ENCODE measurements at regions not wholly inside any gene's neighbourhood (a gene's known extent, or its start where the extent isn't known, plus 50 kb on each side); places are given as distances from the start of the nearest gene placed in this dataset.
"Not testable (repeated sequence)": the region's sequence is repeated elsewhere in the genome, so short reads cannot be mapped to it uniquely, and the experiment has no call there.

DNA sequence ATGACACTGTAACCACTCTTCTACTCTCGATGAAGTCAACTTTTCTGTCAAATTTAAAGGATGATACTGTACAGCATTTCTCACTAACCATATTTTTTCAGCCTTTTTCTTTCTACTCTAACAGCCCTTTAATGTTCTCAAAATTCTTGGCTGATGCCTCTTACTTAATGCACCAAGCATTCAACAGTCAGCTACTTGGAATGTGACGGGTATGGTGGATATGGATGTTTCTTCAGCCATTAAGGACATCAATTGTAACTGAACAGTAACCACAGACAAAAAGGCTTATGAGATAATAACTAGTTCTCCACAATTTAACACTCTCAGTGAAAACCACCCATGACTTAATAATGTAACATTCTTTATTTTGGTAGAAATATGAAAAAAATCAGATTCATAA is 467.2 kb upstream of the ZNF337 start:
- no peaks in the 10 kb centered on the region for H3K79me1 ChIP-seq (replicated peaks; ENCODE audit: low read length, poor library complexity, severe bottlenecking)
- no peak overlapping the region for H3K4ac ChIP-seq (ENCODE audit: low read depth in 1 of 2, low read length in 2 of 2)
- no peak overlapping the region for H3K4me2 ChIP-seq (ENCODE audit: low read length, poor library complexity, severe bottlenecking)
- DNase-seq, result peak; percentile 72
- H3K9me3 ChIP-seq (ENCODE audit: control insufficient read depth, low read length), result no peaks in the 10 kb centered on the region
- H3K9ac ChIP-seq (ENCODE audit: low read length), result no peak overlapping the region
- H4K91ac ChIP-seq (ENCODE audit: low read length), result no peak overlapping the region
- no peaks in the 10 kb centered on the region for H3K36me3 ChIP-seq (ENCODE audit: control insufficient read depth in 1 of 2, insufficient read depth in 2 of 2, low read depth in 1 of 2, low read length in 2 of 2)
- H4K8ac ChIP-seq (ENCODE audit: low read length), result no peak overlapping the region
- peaks cover 5% of the 10 kb centered on the region for H3K4me1 ChIP-seq (ENCODE audit: control insufficient read depth, insufficient read depth, low read depth, low read length)
- H3K27ac ChIP-seq (ENCODE audit: low read length, poor library complexity, severe bottlenecking), result no peak overlapping the region
- H2AK5ac ChIP-seq (ENCODE audit: low read length, severe bottlenecking), result no peak overlapping the region
- WGBS, result 5% methylated on average over 1 of the region's 2 CpGs
- H3K27me3 ChIP-seq (ENCODE audit: control insufficient read depth in 1 of 2, insufficient read depth in 1 of 2, low read length in 2 of 2), result no peaks in the 10 kb centered on the region
- no peak overlapping the region for H2BK5ac ChIP-seq (ENCODE audit: low read depth, low read length, poor library complexity, severe bottlenecking)
- H2AFZ ChIP-seq (ENCODE audit: low read depth, low read length), result no peak overlapping the region
- no peak overlapping the region for H2BK15ac ChIP-seq (ENCODE audit: low read depth, poor library complexity, severe bottlenecking)
- no peak overlapping the region for H3K18ac ChIP-seq (ENCODE audit: low read depth in 1 of 2, low read length in 2 of 2)
- no peak overlapping the region for H2BK12ac ChIP-seq (ENCODE audit: low read length in 2 of 2)
- no peak overlapping the region for H3K4me3 ChIP-seq (ENCODE audit: insufficient read depth in 1 of 2, low read depth in 1 of 2, low read length in 2 of 2)
- H3K14ac ChIP-seq (ENCODE audit: low read length in 2 of 2), result no peak overlapping the region
- no peak overlapping the region for H2BK120ac ChIP-seq (ENCODE audit: low read depth, low read length)
- H3K23ac ChIP-seq (ENCODE audit: low read length in 2 of 2), result no peak overlapping the region

DNA sequence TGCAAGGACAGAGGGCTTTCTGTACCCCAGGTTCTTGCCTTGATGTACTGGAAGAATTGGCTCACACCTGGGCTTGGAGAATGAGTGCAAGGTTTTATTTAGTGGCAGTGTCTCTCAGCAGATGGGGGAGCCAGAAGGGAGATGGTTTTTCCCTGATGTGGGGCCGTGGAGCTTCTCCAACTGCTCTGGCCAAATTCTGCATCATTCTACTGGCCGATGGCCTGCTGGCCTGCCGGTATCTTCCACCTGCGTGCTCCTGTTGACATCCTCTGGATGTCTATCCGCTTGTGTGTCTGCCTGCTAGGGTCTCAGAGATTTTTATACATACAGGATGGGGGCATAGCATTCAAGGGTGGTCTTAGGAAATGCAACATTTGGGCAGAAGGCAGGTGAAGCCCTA is 466.5 kb upstream of the ZNF337 start:
- not testable (repeated sequence) for H3K4me2 ChIP-seq (ENCODE audit: low read length, poor library complexity, severe bottlenecking); H3K18ac ChIP-seq (ENCODE audit: low read depth in 1 of 2, low read length in 2 of 2)
- peak overlapping the region; percentile 50 for H2BK5ac ChIP-seq (ENCODE audit: low read depth, low read length, poor library complexity, severe bottlenecking)

DNA sequence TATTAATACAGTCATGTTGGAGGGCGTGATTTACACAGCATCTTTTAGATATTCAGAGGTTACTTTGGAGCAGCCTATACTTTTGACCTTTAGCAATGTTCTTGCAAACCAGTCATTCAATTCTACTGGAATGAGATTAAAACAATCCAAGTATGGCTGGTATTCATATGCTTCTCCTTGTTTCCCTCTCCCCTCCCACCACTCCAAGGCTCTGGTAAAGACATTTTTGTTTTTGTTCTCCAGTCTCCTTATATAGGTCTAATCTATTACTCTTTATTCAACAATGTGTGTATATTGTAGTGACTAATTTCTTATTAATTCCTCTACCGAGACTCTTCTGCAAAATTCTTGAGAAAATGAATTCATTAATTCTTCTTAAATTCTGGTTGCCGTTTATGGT is 465.1 kb upstream of the ZNF337 start:
- H3K14ac ChIP-seq (ENCODE audit: low read length in 2 of 2); H3K4me1 ChIP-seq (ENCODE audit: control insufficient read depth, insufficient read depth, low read depth, low read length); H3K9ac ChIP-seq (ENCODE audit: low read length); H2BK15ac ChIP-seq (ENCODE audit: low read depth, poor library complexity, severe bottlenecking); H3K36me3 ChIP-seq (ENCODE audit: control insufficient read depth in 1 of 2, insufficient read depth in 2 of 2, low read depth in 1 of 2, low read length in 2 of 2); H2BK5ac ChIP-seq (ENCODE audit: low read depth, low read length, poor library complexity, severe bottlenecking); H4K8ac ChIP-seq (ENCODE audit: low read length); H3K18ac ChIP-seq (ENCODE audit: low read depth in 1 of 2, low read length in 2 of 2); H3K27me3 ChIP-seq (ENCODE audit: control insufficient read depth in 1 of 2, insufficient read depth in 1 of 2, low read length in 2 of 2); H3K79me1 ChIP-seq (replicated peaks; ENCODE audit: low read length, poor library complexity, severe bottlenecking); H2BK12ac ChIP-seq (ENCODE audit: low read length in 2 of 2); H4K91ac ChIP-seq (ENCODE audit: low read length); H2BK120ac ChIP-seq (ENCODE audit: low read depth, low read length); H3K4ac ChIP-seq (ENCODE audit: low read depth in 1 of 2, low read length in 2 of 2); H3K9me3 ChIP-seq (ENCODE audit: control insufficient read depth, low read length); H2AFZ ChIP-seq (ENCODE audit: low read depth, low read length); H2AK5ac ChIP-seq (ENCODE audit: low read length, severe bottlenecking); H3K4me2 ChIP-seq (ENCODE audit: low read length, poor library complexity, severe bottlenecking); H3K23ac ChIP-seq (ENCODE audit: low read length in 2 of 2); H3K4me3 ChIP-seq (ENCODE audit: insufficient read depth in 1 of 2, low read depth in 1 of 2, low read length in 2 of 2); DNase-seq; H3K27ac ChIP-seq (ENCODE audit: low read length, poor library complexity, severe bottlenecking): not testable (repeated sequence)
- WGBS, result no CpG with 5 or more reads among the region's 3 CpGs

More for the DNA sequence above, 466.5 kb upstream of the ZNF337 start:
- not testable (repeated sequence) for H3K4ac ChIP-seq (ENCODE audit: low read depth in 1 of 2, low read length in 2 of 2); H3K23ac ChIP-seq (ENCODE audit: low read length in 2 of 2); H3K4me1 ChIP-seq (ENCODE audit: control insufficient read depth, insufficient read depth, low read depth, low read length); H3K4me3 ChIP-seq (ENCODE audit: insufficient read depth in 1 of 2, low read depth in 1 of 2, low read length in 2 of 2); H3K9ac ChIP-seq (ENCODE audit: low read length); H3K36me3 ChIP-seq (ENCODE audit: control insufficient read depth in 1 of 2, insufficient read depth in 2 of 2, low read depth in 1 of 2, low read length in 2 of 2); H2AFZ ChIP-seq (ENCODE audit: low read depth, low read length); DNase-seq; H3K79me1 ChIP-seq (replicated peaks; ENCODE audit: low read length, poor library complexity, severe bottlenecking); H3K9me3 ChIP-seq (ENCODE audit: control insufficient read depth, low read length); H3K27me3 ChIP-seq (ENCODE audit: control insufficient read depth in 1 of 2, insufficient read depth in 1 of 2, low read length in 2 of 2); H4K8ac ChIP-seq (ENCODE audit: low read length); H2BK15ac ChIP-seq (ENCODE audit: low read depth, poor library complexity, severe bottlenecking); H4K91ac ChIP-seq (ENCODE audit: low read length); H2BK120ac ChIP-seq (ENCODE audit: low read depth, low read length); H3K14ac ChIP-seq (ENCODE audit: low read length in 2 of 2)
- WGBS, result 94% methylated on average over 5 of the region's 5 CpGs
- peak overlapping the region in 1 of 2 experiments; percentile 42 for H2BK12ac ChIP-seq (ENCODE audit: low read length in 2 of 2)
- H3K27ac ChIP-seq (ENCODE audit: low read length, poor library complexity, severe bottlenecking), result peak overlapping the region; percentile 70
- H2AK5ac ChIP-seq (ENCODE audit: low read length, severe bottlenecking), result peak overlapping the region; percentile 91

DNA sequence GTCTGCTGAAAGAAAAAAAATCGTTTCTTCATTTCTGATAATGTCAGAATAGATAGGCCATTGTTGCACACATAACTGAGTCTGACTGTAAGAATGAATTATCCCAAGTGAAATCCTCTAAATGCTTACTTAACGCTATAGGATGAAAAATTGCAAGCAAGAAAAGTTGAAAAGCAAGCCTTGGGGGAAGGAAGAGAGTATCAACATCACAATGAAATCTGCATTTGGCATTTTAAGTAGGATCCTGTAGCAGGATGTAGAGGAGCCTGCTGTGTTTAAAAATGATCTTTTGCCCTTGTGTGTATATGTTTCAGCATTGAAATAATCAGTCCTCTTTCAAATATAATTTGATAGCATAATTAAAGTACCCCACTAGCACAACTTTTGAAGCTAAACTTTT is 464.3 kb upstream of the ZNF337 start:
- not testable (repeated sequence) for H3K9me3 ChIP-seq (ENCODE audit: control insufficient read depth, low read length); H2BK15ac ChIP-seq (ENCODE audit: low read depth, poor library complexity, severe bottlenecking); H3K4ac ChIP-seq (ENCODE audit: low read depth in 1 of 2, low read length in 2 of 2); H3K27me3 ChIP-seq (ENCODE audit: control insufficient read depth in 1 of 2, insufficient read depth in 1 of 2, low read length in 2 of 2); H3K4me2 ChIP-seq (ENCODE audit: low read length, poor library complexity, severe bottlenecking); H3K23ac ChIP-seq (ENCODE audit: low read length in 2 of 2); H3K9ac ChIP-seq (ENCODE audit: low read length); H2AK5ac ChIP-seq (ENCODE audit: low read length, severe bottlenecking); H4K8ac ChIP-seq (ENCODE audit: low read length); H3K14ac ChIP-seq (ENCODE audit: low read length in 2 of 2); H3K4me3 ChIP-seq (ENCODE audit: insufficient read depth in 1 of 2, low read depth in 1 of 2, low read length in 2 of 2); H2BK120ac ChIP-seq (ENCODE audit: low read depth, low read length); H2AFZ ChIP-seq (ENCODE audit: low read depth, low read length); H2BK12ac ChIP-seq (ENCODE audit: low read length in 2 of 2); H2BK5ac ChIP-seq (ENCODE audit: low read depth, low read length, poor library complexity, severe bottlenecking); H3K27ac ChIP-seq (ENCODE audit: low read length, poor library complexity, severe bottlenecking); H3K79me1 ChIP-seq (replicated peaks; ENCODE audit: low read length, poor library complexity, severe bottlenecking); DNase-seq; H3K18ac ChIP-seq (ENCODE audit: low read depth in 1 of 2, low read length in 2 of 2); H3K4me1 ChIP-seq (ENCODE audit: control insufficient read depth, insufficient read depth, low read depth, low read length); H3K36me3 ChIP-seq (ENCODE audit: control insufficient read depth in 1 of 2, insufficient read depth in 2 of 2, low read depth in 1 of 2, low read length in 2 of 2); H4K91ac ChIP-seq (ENCODE audit: low read length)
- 17% methylated on average over 1 of the region's 2 CpGs for WGBS
